DND-41 (cell line): ENCODE measurements at regions not wholly inside any gene's neighbourhood (a gene's known extent, or its start where the extent isn't known, plus 50 kb on each side); places are given as distances from the start of the nearest gene placed in this dataset.

Source experiments
- ATAC-seq: fragments of 200-7000 bp; cut with Tn5 transposase; 3 replicates; pipeline ENCODE4 v1.9.1; 2021; ENCODE audit warnings: low read depth; ENCODE audit not compliant: insufficient read depth
- DNase-seq: peaks from one replicate; pipeline ENCODE4 v3.0.0-alpha.2; 2020
- H2AFZ ChIP-seq: 2 replicates; pipeline ENCODE4 v1.6.0; 2012; ENCODE audit warnings: low read depth, low read length
- H3K27ac ChIP-seq: 2 replicates; pipeline ENCODE4 v1.5.1; 2012; ENCODE audit warnings: low read length, inconsistent platforms
- H3K27me3 ChIP-seq: fragments of 200-600 bp; sonication (generic); 2 replicates; pipeline ENCODE4 v1.6.0; 2012; ENCODE audit warnings: low read length, mild to moderate bottlenecking, inconsistent platforms; ENCODE audit not compliant: insufficient read depth, poor library complexity
- H3K36me3 ChIP-seq: 2 replicates; pipeline ENCODE4 v1.5.1; 2012; ENCODE audit warnings: low read length, inconsistent platforms; ENCODE audit not compliant: insufficient read depth
- H3K4me1 ChIP-seq: 2 replicates; pipeline ENCODE4 v1.5.1; 2012; ENCODE audit warnings: mild to moderate bottlenecking, low read length; ENCODE audit not compliant: insufficient read depth
- H3K4me2 ChIP-seq: 2 replicates; pipeline ENCODE4 v1.6.0; 2012; ENCODE audit warnings: mild to moderate bottlenecking, moderate library complexity, low read length, inconsistent platforms; ENCODE audit not compliant: insufficient read depth
- H3K4me3 ChIP-seq, 2 experiments: fragments of 200-600 bp in 1 of 2; shearing (Covaris generic) in 1 of 2; 2 replicates each; pipeline ENCODE4 v1.5.1; 2012 to 2016; ENCODE audit warnings: inconsistent platforms in 2 of 2, low read length in 2 of 2, mild to moderate bottlenecking in 2 of 2, low read depth in 1 of 2, moderate library complexity in 1 of 2
- H3K79me2 ChIP-seq: 2 replicates; pipeline ENCODE4 v1.6.0; 2012; ENCODE audit warnings: low read length, inconsistent platforms; ENCODE audit not compliant: insufficient read depth
- H3K9ac ChIP-seq: 2 replicates; pipeline ENCODE4 v1.6.0; 2012; ENCODE audit warnings: low read depth, mild to moderate bottlenecking, inconsistent platforms, low read length, moderate library complexity
- H3K9me3 ChIP-seq: 2 replicates; pipeline ENCODE4 v1.5.1; 2012; ENCODE audit warnings: low read length, moderate library complexity, mild to moderate bottlenecking, inconsistent platforms; ENCODE audit not compliant: insufficient read depth, severe bottlenecking
- H4K20me1 ChIP-seq: 2 replicates; pipeline ENCODE4 v1.6.0; 2012; ENCODE audit warnings: low read length; ENCODE audit not compliant: insufficient read depth
- EZH2 ChIP-seq: IDR thresholded peaks from 3 replicates; pipeline ENCODE4 v1.6.1; 2012; ENCODE audit warnings: borderline replicate concordance, low read depth, mild to moderate bottlenecking, moderate library complexity, low read length, inconsistent platforms; ENCODE audit not compliant: severe bottlenecking
- TF ChIP-seq, protein P1 (sequence below): IDR thresholded peaks from 2 replicates; pipeline ENCODE4 v1.5.1; 2012; ENCODE audit warnings: borderline replicate concordance, low read length, moderate library complexity, mild to moderate bottlenecking; ENCODE audit not compliant: poor library complexity, severe bottlenecking; ENCODE audit errors: extremely low read depth

DNA sequence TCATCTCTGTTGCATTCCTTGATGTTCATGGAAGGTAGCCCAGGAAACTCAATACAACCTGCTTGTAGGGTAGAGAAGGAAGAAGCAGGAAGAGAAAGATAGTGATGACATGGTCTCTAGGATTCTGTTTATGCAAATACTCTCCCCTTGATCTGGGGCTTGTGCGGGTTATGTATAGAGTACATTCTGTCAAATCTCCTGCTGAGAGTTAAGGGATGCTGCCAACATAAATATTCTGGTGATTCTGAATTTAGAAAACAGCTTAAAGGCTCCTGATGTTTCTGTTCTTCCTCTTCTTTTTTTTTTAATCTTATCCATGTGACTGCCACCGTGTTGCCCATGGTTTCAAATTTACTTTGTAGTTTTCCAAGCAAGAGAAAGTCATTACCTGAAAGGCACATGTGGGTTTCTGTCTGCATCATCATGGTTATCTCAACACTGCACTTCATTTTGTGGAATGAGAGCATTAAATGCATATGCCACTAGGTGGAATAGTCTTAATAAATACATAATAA is 150.6 kb downstream of the RPS12 start:
- H3K4me1 ChIP-seq = no peaks in the 10 kb centered on the region
- H3K27me3 ChIP-seq = no peaks in the 10 kb centered on the region
- H4K20me1 ChIP-seq = no peaks in the 10 kb centered on the region
- no peak overlapping the region for H3K27ac ChIP-seq
- DNase-seq (no peak), ATAC-seq (no peak)
- no peak overlapping the region for H3K4me3 ChIP-seq
- H2AFZ ChIP-seq = no peak overlapping the region
- H3K4me2 ChIP-seq = no peak overlapping the region
- no peaks in the 10 kb centered on the region for H3K9me3 ChIP-seq
- H3K79me2 ChIP-seq = no peaks in the 10 kb centered on the region
- no peak for TF ChIP-seq EZH2
- TF ChIP-seq, protein P1, sequence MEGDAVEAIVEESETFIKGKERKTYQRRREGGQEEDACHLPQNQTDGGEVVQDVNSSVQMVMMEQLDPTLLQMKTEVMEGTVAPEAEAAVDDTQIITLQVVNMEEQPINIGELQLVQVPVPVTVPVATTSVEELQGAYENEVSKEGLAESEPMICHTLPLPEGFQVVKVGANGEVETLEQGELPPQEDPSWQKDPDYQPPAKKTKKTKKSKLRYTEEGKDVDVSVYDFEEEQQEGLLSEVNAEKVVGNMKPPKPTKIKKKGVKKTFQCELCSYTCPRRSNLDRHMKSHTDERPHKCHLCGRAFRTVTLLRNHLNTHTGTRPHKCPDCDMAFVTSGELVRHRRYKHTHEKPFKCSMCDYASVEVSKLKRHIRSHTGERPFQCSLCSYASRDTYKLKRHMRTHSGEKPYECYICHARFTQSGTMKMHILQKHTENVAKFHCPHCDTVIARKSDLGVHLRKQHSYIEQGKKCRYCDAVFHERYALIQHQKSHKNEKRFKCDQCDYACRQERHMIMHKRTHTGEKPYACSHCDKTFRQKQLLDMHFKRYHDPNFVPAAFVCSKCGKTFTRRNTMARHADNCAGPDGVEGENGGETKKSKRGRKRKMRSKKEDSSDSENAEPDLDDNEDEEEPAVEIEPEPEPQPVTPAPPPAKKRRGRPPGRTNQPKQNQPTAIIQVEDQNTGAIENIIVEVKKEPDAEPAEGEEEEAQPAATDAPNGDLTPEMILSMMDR = no peak
- no peak overlapping the region for H3K9ac ChIP-seq
- no peaks in the 10 kb centered on the region for H3K36me3 ChIP-seq

DNA sequence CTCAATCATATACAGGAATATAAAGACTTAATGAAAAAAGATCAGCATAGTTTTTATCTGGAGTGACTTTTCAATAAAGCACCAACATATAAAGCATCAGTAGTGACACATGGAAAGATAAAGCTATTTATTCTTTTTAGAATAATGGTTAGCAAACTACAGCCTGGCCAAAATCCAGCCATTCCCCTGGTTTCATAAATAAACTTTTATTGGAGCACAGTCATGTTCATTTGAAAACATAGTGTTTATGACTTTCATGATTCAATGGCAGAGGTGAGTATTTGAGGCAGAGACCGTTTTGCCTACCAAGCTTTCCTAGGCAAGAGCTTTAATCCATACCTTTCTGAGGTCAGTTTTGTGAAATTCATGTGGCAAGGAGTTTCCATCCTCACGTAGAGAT is 153.5 kb downstream of the RPS12 start:
- Histone ChIP-seq H4K20me1 (no peaks in the 10 kb centered on the region), H3K27ac (no peak overlapping the region), H3K27me3 (no peaks in the 10 kb centered on the region), H3K9me3 (no peaks in the 10 kb centered on the region), H3K4me3 (no peak overlapping the region), H3K4me1 (no peaks in the 10 kb centered on the region), H3K4me2 (no peak overlapping the region), H3K9ac (no peak overlapping the region), H2AFZ (no peak overlapping the region), H3K36me3 (no peaks in the 10 kb centered on the region), H3K79me2 (no peaks in the 10 kb centered on the region)
- no peak for ATAC-seq
- DNase-seq = no peak
- TF ChIP-seq EZH2 = no peak
- TF ChIP-seq, protein P1 = no peak

DNA sequence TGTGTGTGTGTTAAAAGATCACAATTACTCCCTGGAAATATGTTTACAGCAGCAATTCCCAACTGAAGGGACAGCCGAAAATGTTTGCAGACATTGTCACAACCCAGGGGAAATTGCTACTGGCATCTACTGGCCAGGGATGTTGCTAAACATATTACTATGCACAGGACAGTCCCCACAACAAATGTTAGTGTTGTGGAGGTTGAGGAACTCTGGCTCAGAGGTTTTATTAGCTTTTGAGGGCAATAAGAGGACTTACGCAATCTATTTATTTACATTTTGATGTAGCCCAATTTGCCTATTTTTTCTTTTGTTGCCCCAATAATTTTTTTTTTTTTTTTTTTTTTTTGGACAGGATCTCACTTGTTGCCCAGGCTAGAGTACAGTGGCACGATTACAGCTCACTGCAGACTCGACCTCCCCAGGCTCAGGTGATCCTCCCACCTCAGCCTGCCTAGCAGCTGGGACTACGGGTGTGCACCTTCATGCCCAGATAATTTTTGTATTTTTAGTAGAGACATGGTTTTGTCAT is 154.1 kb downstream of the RPS12 start:
- ATAC-seq = no peak
- H3K79me2 ChIP-seq = no peaks in the 10 kb centered on the region
- no peaks in the 10 kb centered on the region for H3K36me3 ChIP-seq
- H3K4me1 ChIP-seq = no peaks in the 10 kb centered on the region
- H3K27me3 ChIP-seq = no peaks in the 10 kb centered on the region
- no peaks in the 10 kb centered on the region for H4K20me1 ChIP-seq
- no peaks in the 10 kb centered on the region for H3K9me3 ChIP-seq
- no peak for DNase-seq
- no peak overlapping the region for H3K27ac ChIP-seq
- no peak overlapping the region for H3K9ac ChIP-seq
- no peak overlapping the region for H3K4me2 ChIP-seq
- TF ChIP-seq EZH2 = no peak
- TF ChIP-seq, protein P1 = no peak
- H3K4me3 ChIP-seq = no peak overlapping the region
- no peak overlapping the region for H2AFZ ChIP-seq
